Mammary epithelial cell (primary cell): ENCODE measurements at regions not wholly inside any gene's neighbourhood (a gene's known extent, or its start where the extent isn't known, plus 50 kb on each side); places are given as distances from the start of the nearest gene placed in this dataset.

Experiments used
- EZH2 ChIP-seq: IDR thresholded peaks from 2 replicates; pipeline ENCODE4 v1.6.1; 2012; ENCODE audit warnings: low read length, inconsistent platforms, borderline replicate concordance
- TF ChIP-seq, protein P1 (sequence below), 2 donors: IDR thresholded peaks in 1 of 2; conservative IDR thresholded peaks in 1 of 2; 2 replicates each; pipeline ENCODE4 v1.5.1; 2011 to 2012; ENCODE audit warnings: inconsistent platforms in 2 of 2, low read length in 2 of 2, mild to moderate bottlenecking in 2 of 2, control low read depth in 1 of 2, low read depth in 1 of 2; ENCODE audit not compliant: insufficient read depth in 1 of 2; ENCODE audit errors: extremely low read depth in 1 of 2

- TF ChIP-seq, protein P1, sequence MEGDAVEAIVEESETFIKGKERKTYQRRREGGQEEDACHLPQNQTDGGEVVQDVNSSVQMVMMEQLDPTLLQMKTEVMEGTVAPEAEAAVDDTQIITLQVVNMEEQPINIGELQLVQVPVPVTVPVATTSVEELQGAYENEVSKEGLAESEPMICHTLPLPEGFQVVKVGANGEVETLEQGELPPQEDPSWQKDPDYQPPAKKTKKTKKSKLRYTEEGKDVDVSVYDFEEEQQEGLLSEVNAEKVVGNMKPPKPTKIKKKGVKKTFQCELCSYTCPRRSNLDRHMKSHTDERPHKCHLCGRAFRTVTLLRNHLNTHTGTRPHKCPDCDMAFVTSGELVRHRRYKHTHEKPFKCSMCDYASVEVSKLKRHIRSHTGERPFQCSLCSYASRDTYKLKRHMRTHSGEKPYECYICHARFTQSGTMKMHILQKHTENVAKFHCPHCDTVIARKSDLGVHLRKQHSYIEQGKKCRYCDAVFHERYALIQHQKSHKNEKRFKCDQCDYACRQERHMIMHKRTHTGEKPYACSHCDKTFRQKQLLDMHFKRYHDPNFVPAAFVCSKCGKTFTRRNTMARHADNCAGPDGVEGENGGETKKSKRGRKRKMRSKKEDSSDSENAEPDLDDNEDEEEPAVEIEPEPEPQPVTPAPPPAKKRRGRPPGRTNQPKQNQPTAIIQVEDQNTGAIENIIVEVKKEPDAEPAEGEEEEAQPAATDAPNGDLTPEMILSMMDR (conservative IDR thresholded peaks at IDR 0.05 in 1 of 2, IDR thresholded peaks at IDR 0.05 in 1 of 2; ENCODE audit: extremely low read depth in 1 of 2, insufficient read depth in 1 of 2, low read depth in 1 of 2, low read length in 2 of 2): no peak
- no peak for TF ChIP-seq EZH2
These were observed 197.2 kb downstream of the REEP3 start for GRCh38 chr10:63718421-63718820.
